Chondrocyte (in vitro differentiated cells): ENCODE measurements at regions not wholly inside any gene's neighbourhood (a gene's known extent, or its start where the extent isn't known, plus 50 kb on each side); places are given as distances from the start of the nearest gene placed in this dataset.
A peak's percentile ranks its signal among the peaks of the same experiment; 100 is the strongest.

Experiments used
- DNase-seq: peaks from one replicate; pipeline ENCODE4 v3.0.0; 2021; ENCODE audit warnings: mixed read lengths, low spot score
- H3K27ac Mint-ChIP-seq: one replicate; pipeline ENCODE4 v1.8.0; 2021; ENCODE audit warnings: mild to moderate bottlenecking, moderate library complexity, mixed read lengths; ENCODE audit not compliant: unreplicated experiment
- H3K27me3 Mint-ChIP-seq: 2 replicates; pipeline ENCODE4 v1.8.0; 2021; ENCODE audit warnings: low read depth, mixed read lengths
- H3K36me3 Mint-ChIP-seq: 2 replicates; pipeline ENCODE4 v1.8.0; 2021; ENCODE audit warnings: low read depth, mixed read lengths
- H3K4me1 Mint-ChIP-seq: 2 replicates; pipeline ENCODE4 v1.8.0; 2021; ENCODE audit warnings: low read depth, mild to moderate bottlenecking, mixed read lengths
- H3K4me3 Mint-ChIP-seq: one replicate; pipeline ENCODE4 v1.8.0; 2021; ENCODE audit warnings: mild to moderate bottlenecking, moderate library complexity, mixed read lengths; ENCODE audit not compliant: unreplicated experiment
- H3K9me3 Mint-ChIP-seq: 2 replicates; pipeline ENCODE4 v1.8.0; 2021; ENCODE audit warnings: low read depth, mixed read lengths
- TF ChIP-seq, protein P1 (sequence below): fragments of 200-600 bp; sonication (generic); IDR thresholded peaks from 2 replicates; pipeline ENCODE4 v1.5.0; 2021; ENCODE audit warnings: antibody characterized with exemption, mild to moderate bottlenecking, moderate library complexity

- TF ChIP-seq, protein P1, sequence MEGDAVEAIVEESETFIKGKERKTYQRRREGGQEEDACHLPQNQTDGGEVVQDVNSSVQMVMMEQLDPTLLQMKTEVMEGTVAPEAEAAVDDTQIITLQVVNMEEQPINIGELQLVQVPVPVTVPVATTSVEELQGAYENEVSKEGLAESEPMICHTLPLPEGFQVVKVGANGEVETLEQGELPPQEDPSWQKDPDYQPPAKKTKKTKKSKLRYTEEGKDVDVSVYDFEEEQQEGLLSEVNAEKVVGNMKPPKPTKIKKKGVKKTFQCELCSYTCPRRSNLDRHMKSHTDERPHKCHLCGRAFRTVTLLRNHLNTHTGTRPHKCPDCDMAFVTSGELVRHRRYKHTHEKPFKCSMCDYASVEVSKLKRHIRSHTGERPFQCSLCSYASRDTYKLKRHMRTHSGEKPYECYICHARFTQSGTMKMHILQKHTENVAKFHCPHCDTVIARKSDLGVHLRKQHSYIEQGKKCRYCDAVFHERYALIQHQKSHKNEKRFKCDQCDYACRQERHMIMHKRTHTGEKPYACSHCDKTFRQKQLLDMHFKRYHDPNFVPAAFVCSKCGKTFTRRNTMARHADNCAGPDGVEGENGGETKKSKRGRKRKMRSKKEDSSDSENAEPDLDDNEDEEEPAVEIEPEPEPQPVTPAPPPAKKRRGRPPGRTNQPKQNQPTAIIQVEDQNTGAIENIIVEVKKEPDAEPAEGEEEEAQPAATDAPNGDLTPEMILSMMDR: no peak
- Mint-ChIP-seq H3K36me3 (no peaks in the 10 kb centered on the region), H3K4me1 (no peaks in the 10 kb centered on the region), H3K27me3 (peaks cover 2% of the 10 kb centered on the region), H3K4me3 (no peak overlapping the region), H3K9me3 (no peaks in the 10 kb centered on the region), H3K27ac (no peak overlapping the region)
- DNase-seq: no peak
Measured at GRCh38 chr4:45199736-45200135, 473.4 kb upstream of the GNPDA2 start.

DNA sequence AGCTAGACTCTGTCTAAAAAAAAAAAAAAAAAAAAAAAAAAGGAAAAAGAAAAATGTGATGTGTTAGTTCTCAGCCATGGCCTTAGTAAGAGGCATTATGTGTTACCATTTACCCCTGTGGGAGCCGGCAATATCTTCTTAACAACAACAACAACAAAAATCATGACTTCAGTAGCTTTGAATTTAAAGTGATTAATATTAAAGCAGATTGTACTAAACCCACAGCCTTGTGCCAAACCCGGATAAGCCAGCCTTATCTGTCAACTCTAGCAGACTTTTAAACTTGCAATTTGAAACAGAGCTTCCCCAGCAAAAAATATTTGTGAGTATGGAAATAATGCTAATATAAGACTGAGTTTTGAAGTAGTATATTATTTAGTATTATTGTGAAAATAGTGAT, 462.1 kb upstream of the GNPDA2 start:
- no peaks in the 10 kb centered on the region for H3K36me3 Mint-ChIP-seq
- no peaks in the 10 kb centered on the region for H3K4me1 Mint-ChIP-seq
- H3K27me3 Mint-ChIP-seq: peaks cover 6% of the 10 kb centered on the region
- H3K27ac Mint-ChIP-seq: no peak overlapping the region
- H3K4me3 Mint-ChIP-seq: no peak overlapping the region
- TF ChIP-seq, protein P1: no peak
- no peak for DNase-seq
- H3K9me3 Mint-ChIP-seq: peaks cover 5% of the 10 kb centered on the region

- Mint-ChIP-seq H3K9me3 (peaks cover 5% of the 10 kb centered on the region), H3K4me3 (no peak overlapping the region)
- TF ChIP-seq, protein P1: no peak
Measured at GRCh38 chr4:45186249-45186648, 459.9 kb upstream of the GNPDA2 start.

GRCh38 chr4:45183905-45184304, 457.5 kb upstream of the GNPDA2 start:
- Mint-ChIP-seq H3K27me3 (peaks cover 6% of the 10 kb centered on the region), H3K27ac (no peak overlapping the region), H3K9me3 (peaks cover 5% of the 10 kb centered on the region), H3K4me3 (no peak overlapping the region), H3K4me1 (no peaks in the 10 kb centered on the region), H3K36me3 (no peaks in the 10 kb centered on the region)
- TF ChIP-seq, protein P1: no peak
- DNase-seq: no peak

More at GRCh38 chr4:45186249-45186648, 459.9 kb upstream of the GNPDA2 start:
- H3K27ac Mint-ChIP-seq: no peak overlapping the region
- no peak for DNase-seq
- no peaks in the 10 kb centered on the region for H3K4me1 Mint-ChIP-seq
- H3K36me3 Mint-ChIP-seq: no peaks in the 10 kb centered on the region
- peaks cover 6% of the 10 kb centered on the region for H3K27me3 Mint-ChIP-seq

DNA sequence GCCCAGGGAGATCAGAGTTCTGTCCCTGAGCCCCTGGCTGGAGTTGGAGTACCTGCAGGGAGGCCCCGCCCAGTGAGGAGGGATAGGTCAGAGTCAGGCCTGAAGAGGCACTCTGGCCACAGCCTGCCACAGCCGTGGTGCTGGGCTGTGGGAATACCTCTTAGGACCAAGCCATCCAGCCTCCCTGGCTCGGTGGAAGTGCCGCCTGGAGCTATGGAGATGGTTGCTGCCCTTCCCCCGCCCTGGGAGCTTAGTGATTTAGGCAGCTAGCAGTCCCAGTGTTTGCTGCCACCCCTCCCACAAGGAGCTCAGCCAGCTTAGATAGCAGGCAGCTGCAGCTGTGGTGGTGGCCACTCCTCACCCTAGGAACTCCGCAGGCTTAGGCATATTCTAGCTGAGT, 446.3 kb upstream of the GNPDA2 start:
- Mint-ChIP-seq H3K9me3 (peaks cover 23% of the 10 kb centered on the region), H3K36me3 (no peaks in the 10 kb centered on the region), H3K4me1 (no peaks in the 10 kb centered on the region), H3K27me3 (no peaks in the 10 kb centered on the region), H3K4me3 (no peak overlapping the region), H3K27ac (no peak overlapping the region)
- TF ChIP-seq, protein P1: no peak
- DNase-seq: peak; percentile 79
